GM10266 (cell line): ENCODE measurements at regions not wholly inside any gene's neighbourhood (a gene's known extent, or its start where the extent isn't known, plus 50 kb on each side); places are given as distances from the start of the nearest gene placed in this dataset.
"Not testable (repeated sequence)": the region's sequence is repeated elsewhere in the genome, so short reads cannot be mapped to it uniquely, and the experiment has no call there.

Experiments
- DNase-seq: peaks from one replicate; pipeline ENCODE4 v3.0.0; 2012; ENCODE audit errors: extremely low spot score
- TF ChIP-seq, protein P1 (sequence below): IDR thresholded peaks from 2 replicates; pipeline ENCODE4 v1.5.1; 2012; ENCODE audit warnings: mild to moderate bottlenecking, low read depth; ENCODE audit not compliant: control insufficient read depth, insufficient read depth; ENCODE audit errors: missing control alignments

GRCh38 chr9:31185831-31186230 is 1198.6 kb upstream of the ACO1 start:
- no peak for DNase-seq

DNA sequence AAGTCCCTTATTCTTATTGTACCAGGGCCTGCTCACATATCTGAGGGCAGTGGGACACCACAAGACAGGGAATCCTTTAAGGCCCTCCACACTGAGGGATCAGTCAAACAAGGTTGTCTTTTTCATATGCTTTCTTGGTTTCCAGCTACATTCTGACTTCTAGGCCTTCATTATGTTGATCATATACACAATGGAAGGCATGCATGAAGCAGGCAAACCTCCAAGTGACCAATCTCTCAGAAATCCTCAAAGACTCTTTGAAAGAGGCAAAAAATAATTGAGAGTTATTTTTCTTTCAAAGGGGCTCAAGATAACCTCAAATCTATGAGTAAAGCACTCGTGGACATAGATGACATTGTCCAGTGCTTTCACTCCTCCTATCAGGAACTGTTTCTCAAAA is 1195.9 kb upstream of the ACO1 start:
- no peak for DNase-seq
- TF ChIP-seq, protein P1, sequence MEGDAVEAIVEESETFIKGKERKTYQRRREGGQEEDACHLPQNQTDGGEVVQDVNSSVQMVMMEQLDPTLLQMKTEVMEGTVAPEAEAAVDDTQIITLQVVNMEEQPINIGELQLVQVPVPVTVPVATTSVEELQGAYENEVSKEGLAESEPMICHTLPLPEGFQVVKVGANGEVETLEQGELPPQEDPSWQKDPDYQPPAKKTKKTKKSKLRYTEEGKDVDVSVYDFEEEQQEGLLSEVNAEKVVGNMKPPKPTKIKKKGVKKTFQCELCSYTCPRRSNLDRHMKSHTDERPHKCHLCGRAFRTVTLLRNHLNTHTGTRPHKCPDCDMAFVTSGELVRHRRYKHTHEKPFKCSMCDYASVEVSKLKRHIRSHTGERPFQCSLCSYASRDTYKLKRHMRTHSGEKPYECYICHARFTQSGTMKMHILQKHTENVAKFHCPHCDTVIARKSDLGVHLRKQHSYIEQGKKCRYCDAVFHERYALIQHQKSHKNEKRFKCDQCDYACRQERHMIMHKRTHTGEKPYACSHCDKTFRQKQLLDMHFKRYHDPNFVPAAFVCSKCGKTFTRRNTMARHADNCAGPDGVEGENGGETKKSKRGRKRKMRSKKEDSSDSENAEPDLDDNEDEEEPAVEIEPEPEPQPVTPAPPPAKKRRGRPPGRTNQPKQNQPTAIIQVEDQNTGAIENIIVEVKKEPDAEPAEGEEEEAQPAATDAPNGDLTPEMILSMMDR: no peak

More at GRCh38 chr9:31185831-31186230, 1198.6 kb upstream of the ACO1 start:
- TF ChIP-seq, protein P1: no peak

- peak; percentile 4 for DNase-seq
- TF ChIP-seq, protein P1: no peak
Measured at GRCh38 chr9:31210978-31211570, 1173.4 kb upstream of the ACO1 start.

DNA sequence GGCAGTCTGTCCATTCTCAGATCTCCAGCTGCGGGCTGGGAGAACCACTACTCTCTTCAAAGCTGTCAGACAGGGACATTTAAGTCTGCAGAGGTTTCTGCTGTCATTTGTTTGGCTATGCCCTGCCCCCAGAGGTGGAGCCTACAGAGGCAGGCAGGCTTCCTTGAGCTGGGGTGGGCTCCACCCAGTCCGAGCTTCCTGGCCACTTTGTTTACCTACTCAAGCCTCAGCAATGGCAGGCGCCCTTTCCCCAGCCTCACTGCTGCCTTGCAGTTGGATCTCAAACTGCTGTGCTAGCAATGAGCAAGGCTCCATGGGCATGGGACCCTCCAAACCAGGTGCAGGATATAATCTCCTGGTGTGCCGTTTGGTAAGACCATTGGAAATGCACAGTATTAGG is 1154.5 kb upstream of the ACO1 start:
- DNase-seq: not testable (repeated sequence)

- TF ChIP-seq, protein P1: no peak
- no peak for DNase-seq
Measured at GRCh38 chr9:31232485-31232884, 1152.0 kb upstream of the ACO1 start.

- DNase-seq: no peak
- TF ChIP-seq, protein P1: no peak
Measured at GRCh38 chr9:31236344-31236743, 1148.1 kb upstream of the ACO1 start.

GRCh38 chr9:31243386-31243785 is 1141.1 kb upstream of the ACO1 start:
- DNase-seq: no peak
- TF ChIP-seq, protein P1: no peak

- TF ChIP-seq, protein P1: no peak
- no peak for DNase-seq
Measured at GRCh38 chr9:31248156-31248555, 1136.3 kb upstream of the ACO1 start.
